SKM-1 (cell line): ENCODE measurements at regions not wholly inside any gene's neighbourhood (a gene's known extent, or its start where the extent isn't known, plus 50 kb on each side); places are given as distances from the start of the nearest gene placed in this dataset.
A peak's percentile ranks its signal among the peaks of the same experiment; 100 is the strongest.

ENCODE experiments used
- DNase-seq: peaks from one replicate; lab custom pipeline; 2025; ENCODE audit not compliant: unreplicated experiment; lab: John Stamatoyannopoulos, UW

GRCh38 chr14:22458737-22459136 lies 130.3 kb downstream of the DAD1 start:
- no peak for DNase-seq

GRCh38 chr14:22456998-22457594 lies 131.9 kb downstream of the DAD1 start:
- DNase-seq = no peak

GRCh38 chr14:22456421-22456820 lies 132.6 kb downstream of the DAD1 start:
- DNase-seq = no peak

- DNase-seq = no peak
Observed at GRCh38 chr14:22452330-22452729, 136.7 kb downstream of the DAD1 start.

GRCh38 chr14:22450266-22450665 lies 138.8 kb downstream of the DAD1 start:
- DNase-seq = no peak

- no peak for DNase-seq
Observed at GRCh38 chr14:22449600-22449905, 139.5 kb downstream of the DAD1 start.

GRCh38 chr14:22448905-22449599 lies 140.0 kb downstream of the DAD1 start:
- DNase-seq = no peak

GRCh38 chr14:22448035-22448904 lies 140.8 kb downstream of the DAD1 start:
- peak; percentile 23 for DNase-seq

- no peak for DNase-seq
Observed at GRCh38 chr14:22438742-22439141, 150.3 kb downstream of the DAD1 start.

- DNase-seq = no peak
Observed at GRCh38 chr14:22434901-22435550, 154.0 kb downstream of the DAD1 start.

GRCh38 chr14:22434030-22434429 lies 155.0 kb downstream of the DAD1 start:
- DNase-seq = no peak

- DNase-seq = no peak
Observed at GRCh38 chr14:22433069-22433468, 156.0 kb downstream of the DAD1 start.

- DNase-seq = no peak
Observed at GRCh38 chr14:22432348-22432976, 156.6 kb downstream of the DAD1 start.

- DNase-seq = no peak
Observed at GRCh38 chr14:22429546-22430294, 159.3 kb downstream of the DAD1 start.

- peak; percentile 42 for DNase-seq
Observed at GRCh38 chr14:22428700-22429291, 160.2 kb downstream of the DAD1 start.

GRCh38 chr14:22427771-22428231 lies 161.2 kb downstream of the DAD1 start:
- peak; percentile 71 for DNase-seq

GRCh38 chr14:22426711-22427110 lies 162.3 kb downstream of the DAD1 start:
- DNase-seq = no peak

- no peak for DNase-seq
Observed at GRCh38 chr14:22423958-22424357, 165.1 kb downstream of the DAD1 start.

- peak; percentile 37 for DNase-seq
Observed at GRCh38 chr14:22422238-22422637, 166.8 kb downstream of the DAD1 start.
